ENCODE measurements at regions not wholly inside any gene's neighbourhood (a gene's known extent, or its start where the extent isn't known, plus 50 kb on each side); places are given as distances from the start of the nearest gene placed in this dataset.

DNA sequence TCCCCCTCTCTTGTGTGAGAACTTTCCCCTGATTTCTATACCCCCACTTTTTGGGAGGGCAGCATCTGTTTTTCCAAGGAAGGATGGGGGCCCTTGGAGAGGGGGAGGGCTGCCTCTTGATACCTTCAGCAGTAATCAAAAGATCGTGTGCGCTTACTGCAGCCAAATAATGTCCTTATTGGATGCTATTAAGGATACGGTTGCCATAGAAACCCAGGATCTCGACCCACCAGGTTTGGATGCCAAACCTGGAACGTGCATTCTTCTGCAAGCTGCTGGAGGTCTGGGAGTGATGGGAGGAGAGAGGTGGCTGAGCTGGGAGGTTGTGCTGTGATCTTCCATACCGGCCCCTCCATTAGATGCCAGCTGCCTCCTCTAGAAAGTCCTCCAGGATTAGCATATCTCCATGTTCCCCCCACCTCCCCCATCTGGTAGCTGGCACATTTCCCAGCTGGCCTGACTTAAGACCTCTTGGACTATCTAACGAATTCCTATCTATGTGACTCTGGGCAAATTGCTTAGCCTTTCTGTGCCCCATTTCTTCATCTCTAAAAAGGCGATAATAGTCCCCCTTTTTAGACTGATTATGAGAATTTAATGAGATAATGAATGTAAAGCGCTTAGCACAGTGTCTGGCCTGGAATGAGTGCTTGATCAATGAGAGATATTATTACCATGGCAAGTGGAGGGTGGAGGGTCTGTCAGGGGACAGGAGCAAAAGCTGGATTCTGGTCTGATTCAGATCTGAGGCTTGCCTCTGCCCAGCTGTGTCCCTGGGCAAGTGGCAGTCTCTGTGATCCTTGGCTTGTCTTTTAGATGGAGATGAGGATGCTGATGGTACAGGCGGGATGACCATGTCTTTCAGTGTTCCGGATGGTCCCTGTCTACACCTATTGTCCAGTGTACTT lies 78.5 kb upstream of the PCBD1 start:
- no peak for DNase-seq (ENCODE audit: low spot score)

DNA sequence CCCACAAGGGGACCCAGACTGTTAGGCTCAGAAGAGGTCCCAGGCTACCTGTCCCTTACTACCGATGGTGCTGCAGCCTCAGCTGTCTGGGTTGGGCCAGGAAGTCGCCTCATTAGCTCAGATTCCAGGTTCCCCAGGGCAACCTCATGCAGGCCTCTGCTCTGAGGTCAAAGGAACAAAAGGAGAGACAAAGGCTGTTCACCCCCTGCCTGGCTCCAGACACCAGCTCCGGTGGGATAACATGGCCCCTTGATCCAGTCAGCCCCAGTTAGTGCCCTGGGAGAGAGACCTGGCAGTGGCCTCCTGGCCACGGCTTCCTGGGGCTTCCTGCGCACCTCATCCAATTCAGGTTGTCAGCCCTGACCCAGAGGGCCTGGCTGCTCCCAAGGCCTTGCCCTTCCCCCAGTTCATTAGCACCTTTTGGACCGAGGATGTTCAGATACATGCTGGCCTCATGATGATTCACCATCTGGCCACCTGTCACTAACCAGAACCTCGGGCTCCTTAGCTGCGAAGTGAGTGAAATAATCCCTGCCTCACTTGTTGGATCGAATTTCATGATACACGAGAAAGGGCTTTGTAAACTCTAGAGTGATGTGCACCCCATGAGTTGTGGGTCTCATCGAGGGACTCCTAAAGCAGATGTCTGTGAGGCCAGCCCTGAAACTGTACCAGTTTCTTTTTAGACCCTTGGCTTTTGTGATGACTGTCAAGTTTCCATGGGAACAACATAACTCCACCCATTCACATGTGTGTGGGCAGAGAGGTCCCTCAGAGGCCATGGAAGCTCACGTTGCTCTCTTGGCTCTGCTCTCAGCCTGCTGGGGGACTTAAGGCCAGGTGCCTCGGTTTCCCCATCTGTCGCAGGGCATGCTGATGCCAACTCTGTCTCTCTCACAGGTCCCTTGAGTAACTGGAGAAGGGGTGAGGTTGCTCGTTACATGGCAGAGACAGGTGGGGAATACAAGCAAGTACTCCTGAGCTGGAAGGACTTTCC lies 79.5 kb upstream of the PCBD1 start:
- peak; percentile 60 for DNase-seq (ENCODE audit: low spot score)

DNA sequence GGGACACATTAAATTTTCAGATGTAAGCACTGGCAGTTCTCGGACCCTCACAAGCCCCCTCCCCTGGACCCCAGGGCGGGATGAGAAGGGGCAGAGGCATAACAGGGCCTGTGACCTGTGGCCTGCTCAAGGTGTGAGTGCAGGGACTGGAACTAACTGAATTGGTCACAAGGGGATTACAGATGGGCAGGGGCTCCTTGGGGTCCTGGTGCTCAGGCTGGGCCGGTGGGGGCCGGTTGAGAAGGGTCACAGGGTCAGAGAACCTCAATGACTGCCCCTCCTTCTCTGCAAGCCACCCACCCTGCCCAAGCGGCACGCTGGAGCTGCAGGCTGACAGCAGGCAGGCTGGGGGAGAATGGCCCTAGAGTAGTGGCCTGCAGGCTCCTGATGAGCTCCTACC lies 80.8 kb upstream of the PCBD1 start:
- peak; percentile 79 for DNase-seq (ENCODE audit: low spot score)

DNA sequence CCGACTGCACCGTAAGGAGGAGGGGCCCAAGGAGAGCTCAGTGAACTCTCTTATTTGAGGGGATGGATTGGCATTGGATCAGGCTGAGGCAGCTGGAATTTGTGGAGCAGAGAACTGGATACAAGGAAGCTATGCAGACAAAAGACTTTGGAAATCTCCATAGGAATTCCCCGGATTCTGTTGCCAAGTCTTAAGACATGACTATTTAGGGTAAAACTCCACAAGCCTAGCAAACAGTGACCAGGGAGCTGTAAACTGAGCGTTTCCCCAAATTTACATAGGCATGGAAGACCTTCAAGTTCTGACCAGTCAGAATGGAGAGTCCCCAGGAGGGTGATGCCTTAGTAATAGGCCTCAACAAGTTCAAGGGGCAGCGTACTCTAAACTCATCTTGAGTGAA lies 82.5 kb upstream of the PCBD1 start:
- DNase-seq (ENCODE audit: low spot score) = no peak

DNA sequence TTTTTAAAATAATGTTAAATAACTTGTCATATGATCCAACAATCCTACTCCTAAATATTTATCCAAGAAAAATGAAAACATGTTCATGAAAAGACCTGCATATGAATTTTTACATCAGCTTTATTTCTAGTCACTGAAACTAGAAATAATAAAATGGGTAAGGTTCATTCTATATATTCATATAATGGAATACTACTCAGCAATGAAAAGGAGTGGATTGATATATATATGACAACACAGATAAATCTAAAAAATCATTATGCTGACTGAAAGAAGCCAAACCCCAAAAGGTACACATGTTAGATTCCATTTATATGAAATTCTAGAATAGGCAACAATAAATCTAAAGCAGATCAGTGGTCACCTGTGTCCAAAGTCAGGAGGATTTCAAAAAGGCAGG lies 84.9 kb upstream of the PCBD1 start:
- DNase-seq (ENCODE audit: low spot score) = no peak

DNA sequence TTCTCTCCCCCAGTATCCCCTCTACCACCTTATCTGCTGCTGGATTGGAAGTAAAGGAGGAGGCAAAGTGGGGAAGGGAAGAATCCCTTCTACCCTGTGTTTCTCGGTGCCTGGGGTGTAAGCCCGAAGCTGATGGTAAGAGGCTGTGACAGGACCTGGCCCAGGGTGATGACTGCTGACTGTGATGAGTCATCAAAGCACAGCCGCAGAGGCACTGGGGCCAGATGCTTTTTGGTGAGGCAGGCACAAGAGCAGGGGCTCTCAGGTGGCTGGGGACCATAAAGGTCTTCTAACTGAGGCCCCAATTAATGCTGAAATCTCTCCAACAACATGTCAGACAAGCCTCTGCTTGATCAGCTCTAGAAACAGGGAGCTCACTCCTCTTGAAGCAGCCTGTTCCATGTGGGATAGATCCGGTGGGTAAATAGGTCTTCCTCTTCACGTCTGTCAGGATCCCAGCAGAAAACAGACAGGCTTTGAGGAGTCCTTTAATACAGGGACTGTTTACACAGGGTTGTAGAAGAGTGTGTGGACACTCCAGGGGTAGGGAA lies 86.1 kb upstream of the PCBD1 start:
- no peak for DNase-seq (ENCODE audit: low spot score)

DNA sequence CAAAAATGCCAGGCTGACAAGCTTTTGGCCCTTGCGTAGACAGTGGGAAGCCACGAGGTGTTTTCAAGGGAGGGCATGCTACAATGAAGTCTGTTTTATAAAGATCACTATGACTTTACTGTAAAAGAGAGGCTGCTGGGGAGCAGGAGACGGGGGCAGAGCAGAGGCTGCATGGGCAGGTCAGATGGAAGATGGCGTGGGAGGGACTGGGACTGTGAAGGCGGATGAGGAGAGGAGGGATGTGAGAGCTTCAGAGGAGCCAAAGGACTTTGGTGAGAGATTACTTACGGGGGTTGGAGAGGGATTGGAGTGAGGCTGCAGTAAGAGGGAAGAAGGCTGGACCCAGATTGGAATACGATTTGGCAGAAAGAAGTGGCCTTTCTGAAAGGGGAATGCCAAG lies 86.6 kb upstream of the PCBD1 start:
- DNase-seq (ENCODE audit: low spot score) = no peak

DNA sequence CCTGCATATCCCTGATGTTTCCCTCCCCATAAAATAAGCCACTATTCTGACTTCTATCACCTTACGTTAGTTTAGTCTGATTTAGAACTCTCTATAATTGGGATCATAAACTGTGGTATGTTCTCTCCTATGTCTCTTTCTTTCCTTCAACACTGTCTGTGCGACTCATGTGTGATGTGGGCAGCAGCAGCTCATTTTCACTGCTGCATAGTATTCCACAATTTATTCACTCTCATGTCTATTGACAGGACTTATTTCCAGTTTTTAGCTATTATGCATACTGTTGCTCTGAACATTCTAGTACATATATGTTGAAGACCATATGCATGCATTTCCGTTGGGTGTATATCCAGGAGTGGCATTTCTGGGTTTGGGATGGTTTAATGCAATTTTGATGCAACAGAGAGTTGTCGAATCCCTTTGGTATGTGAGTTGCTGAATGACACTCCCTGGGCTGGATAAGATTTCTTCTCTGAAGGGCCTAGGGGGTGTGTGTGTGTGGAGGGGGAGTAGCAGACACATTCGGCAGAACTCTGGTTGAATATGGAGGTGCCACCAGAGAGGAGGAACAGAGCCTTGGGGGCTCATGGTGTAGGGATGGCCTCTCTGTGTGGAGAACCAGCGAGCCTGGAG lies 87.8 kb upstream of the PCBD1 start:
- no peak for DNase-seq (ENCODE audit: low spot score)

DNA sequence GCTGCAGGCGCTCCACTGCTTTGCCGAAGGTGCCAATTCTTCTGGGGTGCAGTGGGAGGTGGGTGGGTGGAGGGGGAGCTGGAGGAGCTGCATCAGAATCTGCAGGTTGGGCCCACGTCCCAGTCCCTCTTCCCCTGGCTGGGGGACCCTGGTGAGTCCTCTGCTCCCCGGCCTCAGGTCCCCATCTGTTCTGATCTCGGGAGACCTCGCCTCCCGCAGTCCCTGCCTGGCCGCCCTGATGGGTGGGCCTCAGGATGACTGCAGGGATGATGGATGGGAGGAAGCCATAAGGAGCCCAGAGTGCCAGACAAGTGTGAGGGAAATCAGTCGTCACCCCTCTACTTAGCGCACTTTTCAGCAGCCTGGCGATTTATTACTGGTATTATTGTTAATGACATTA lies 89.3 kb upstream of the PCBD1 start:
- DNase-seq (ENCODE audit: low spot score) = no peak

DNA sequence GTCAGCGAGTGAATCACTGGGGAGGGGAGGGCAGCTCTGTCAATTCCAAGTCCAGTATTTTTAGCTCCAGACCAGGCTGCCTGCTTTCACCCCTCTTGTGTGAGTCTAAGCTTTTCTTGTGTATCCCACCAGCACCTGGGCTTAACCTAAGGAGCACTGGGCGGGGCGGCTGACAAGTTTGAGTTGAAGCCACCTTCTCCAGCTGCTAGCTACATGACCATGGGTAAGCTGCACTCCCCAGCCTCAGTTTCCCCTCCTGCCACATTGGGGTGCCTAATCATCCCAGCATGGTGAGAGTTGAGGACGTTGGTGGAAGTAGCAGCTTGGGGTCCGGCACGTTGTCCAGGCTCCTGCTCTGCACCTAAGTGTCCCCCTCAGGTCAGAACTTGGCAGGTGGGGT lies 89.8 kb upstream of the PCBD1 start:
- DNase-seq (ENCODE audit: low spot score) = no peak

DNA sequence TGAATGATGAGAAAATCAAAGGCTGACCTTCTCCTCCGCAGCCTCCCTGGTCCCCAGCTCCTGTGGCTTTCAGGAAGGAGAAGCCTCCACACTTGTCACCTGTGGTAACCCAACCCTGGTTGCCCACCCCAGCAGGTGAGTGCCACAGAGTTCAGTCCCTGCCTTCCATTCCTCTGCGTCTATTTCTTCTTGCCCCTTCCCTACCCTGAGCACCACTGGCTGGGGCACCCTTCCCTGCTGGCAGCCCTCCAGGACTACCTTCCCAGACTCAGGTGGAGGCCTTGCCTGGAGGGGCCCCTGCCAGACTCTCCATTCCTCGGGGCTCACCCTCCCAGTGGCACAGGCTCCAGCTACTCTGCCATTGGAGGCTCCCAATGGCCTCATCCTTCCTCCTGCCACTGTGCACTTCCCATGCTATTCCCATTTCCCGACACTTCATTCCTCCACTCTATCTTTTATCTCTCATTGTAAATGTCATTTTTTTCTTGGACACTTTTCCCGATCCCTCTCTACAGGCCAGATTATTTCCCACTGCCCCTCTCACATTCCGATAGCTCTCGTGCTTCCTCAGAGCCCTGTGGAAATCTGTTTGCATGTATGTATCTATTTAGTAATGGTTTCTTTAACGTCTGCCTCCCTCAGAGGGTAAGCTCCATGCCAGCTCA lies 90.6 kb upstream of the PCBD1 start:
- no peak for DNase-seq (ENCODE audit: low spot score)

DNA sequence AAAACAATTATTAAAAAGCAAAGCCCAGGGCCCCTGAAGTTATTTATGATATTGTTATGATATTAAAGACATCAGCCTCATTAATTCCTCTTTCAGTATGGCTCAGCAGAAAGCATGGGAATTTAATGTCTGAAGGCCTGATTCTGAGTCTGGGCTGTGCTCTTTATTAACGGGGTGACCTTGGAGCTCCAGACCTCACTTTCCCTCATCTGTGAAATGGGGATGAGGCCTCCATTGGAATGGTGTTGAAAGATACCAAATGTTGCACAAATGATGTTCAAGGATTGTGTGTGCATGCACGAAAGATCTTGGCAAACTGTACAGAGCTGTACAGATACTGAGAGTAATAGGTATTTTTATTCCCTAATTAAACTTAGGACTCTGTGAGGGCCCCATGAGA lies 92.3 kb upstream of the PCBD1 start:
- no peak for DNase-seq (ENCODE audit: low spot score)

DNA sequence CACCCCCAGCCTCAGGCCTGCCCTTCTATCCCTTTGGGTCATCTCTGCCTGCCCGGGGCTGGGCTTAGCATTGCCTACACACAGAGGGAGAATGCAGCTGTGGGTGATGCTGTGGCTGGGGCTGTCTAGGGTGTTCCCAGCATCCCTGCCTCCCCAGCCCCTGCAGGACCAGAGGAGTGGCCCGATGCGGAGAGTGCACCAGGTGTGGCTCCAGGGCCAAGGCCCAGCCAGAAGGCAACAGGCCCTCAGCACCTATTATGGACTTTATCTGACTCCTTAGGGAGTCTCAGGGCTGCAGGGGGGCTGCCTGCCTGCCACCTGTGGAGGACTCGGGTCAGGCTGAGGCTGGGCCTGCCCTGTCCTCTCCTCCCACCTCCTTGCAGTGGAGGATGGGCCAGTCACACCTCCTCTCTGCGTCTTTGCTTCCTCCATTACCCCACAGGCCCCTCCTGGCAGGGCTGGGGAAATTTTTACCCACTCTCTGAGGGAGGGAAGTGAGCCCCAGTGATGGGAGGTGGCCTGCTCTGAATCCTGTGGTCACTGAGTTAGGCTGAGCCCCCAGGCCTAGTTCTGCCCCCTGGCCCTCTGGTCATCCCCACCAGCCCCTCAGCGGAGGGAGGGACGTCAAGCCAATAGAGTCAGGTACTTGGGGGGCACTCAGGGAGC lies 92.9 kb upstream of the PCBD1 start:
- no peak for DNase-seq (ENCODE audit: low spot score)

DNA sequence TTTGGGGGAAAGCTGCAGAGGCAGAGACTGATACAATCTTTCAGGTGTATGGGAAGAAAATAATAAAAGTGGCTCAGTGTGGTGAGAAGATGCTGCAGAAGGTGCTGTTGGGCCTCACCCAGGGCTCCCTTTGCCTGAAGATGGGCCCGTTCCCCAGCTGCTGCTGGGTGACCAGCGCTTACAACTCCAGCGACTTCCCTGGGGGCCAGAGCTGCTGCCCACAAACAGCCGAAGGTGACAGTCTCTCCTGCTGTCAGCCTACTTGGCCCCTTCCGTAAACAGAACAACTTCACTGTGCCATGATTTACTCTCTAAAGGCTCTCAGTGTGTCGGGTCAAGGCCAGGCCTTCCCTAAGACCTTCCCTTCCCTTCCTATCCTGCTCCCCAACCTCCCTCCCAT lies 93.6 kb upstream of the PCBD1 start:
- DNase-seq (ENCODE audit: low spot score) = no peak

DNA sequence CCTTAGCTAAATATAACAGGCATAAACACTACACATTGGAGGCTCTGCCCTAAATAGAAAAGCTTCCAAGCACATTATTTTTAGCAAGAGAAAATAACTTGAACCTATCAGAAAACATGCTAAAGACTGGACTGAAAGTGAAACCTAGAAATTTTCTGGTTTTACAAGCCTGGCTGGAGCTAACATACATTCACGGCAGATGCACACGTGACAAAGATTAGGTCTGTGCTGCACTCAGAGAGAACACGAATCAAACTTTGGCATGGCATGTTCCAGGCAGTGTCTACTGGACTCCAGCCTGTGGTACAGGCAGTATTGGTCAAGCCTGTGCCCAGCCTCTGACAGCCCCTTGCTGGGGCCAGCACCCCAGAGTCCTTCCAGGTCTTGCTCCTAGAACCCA lies 94.1 kb upstream of the PCBD1 start:
- no peak for DNase-seq (ENCODE audit: low spot score)

DNA sequence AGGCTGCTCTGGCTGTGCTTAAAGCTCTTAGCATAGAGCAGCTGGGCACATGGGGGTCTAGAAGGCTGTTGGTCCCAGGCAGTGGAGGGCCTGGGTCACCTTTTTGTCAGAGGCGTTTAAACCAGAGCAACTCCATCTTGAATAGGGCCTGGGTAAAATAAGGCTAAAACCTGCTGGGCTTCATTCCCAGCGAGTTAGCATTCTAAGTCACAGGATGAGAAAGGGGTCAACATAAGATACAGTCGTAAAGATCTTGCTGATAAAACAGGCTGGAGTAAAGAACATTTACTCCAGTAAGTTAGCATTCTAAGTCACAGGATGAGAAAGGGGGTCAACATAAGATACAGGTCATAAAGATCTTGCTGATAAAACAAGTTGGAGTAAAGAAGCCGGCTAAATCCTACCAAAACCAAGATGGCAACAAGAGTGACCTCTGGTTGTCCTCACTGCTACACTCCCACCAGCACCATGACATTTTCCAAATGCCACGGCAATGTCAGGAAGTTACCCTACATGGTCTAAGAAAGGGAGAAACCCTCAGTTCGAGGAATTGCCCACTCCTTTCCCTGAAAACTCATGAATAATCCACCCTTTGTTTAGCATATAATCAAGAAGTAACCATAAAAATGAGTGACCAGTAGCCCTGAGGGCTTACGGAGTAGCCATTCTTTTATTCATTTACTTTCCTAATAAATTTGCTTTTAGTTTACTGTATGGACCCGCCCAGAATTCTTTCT lies 96.8 kb upstream of the PCBD1 start:
- no peak for DNase-seq (ENCODE audit: low spot score)

DNA sequence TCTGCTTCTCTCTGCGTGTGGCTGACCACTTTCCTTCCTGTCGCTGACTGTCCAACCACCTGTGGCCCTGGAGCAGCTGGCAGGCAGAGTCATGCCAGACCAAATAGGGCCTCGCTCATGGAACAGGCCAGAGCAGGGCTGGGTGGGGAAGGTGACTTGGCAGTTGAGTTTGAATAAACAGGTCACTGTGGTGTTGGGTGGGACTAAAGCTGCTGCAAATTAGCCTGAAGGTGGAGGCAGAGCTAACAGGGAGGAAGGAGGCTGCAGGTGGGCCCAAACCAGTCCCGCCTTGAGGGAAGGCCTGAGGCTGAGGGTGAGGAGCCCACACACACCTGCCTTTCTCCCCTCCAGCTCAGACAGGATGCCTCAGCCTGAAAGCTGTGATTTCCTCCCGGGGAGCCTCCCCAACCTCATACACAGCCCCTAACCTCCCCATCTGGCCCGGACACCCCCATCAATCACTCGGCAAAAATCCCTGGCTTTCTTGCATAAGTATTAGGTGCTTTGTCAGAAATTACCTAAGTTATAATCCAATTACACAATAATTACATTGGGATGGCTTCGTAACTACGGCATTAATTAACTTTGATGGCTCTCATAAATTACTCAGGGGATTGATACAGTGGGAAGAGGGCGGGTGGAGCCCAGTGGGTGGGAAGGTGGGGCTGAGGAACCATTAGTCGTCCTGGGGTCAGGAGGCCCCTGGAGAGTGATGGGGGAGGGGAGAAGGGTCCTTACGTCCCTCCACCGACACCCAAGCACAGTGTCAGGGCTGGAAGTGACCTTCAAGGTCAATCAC lies 97.7 kb upstream of the PCBD1 start:
- no peak for DNase-seq (ENCODE audit: low spot score)

DNA sequence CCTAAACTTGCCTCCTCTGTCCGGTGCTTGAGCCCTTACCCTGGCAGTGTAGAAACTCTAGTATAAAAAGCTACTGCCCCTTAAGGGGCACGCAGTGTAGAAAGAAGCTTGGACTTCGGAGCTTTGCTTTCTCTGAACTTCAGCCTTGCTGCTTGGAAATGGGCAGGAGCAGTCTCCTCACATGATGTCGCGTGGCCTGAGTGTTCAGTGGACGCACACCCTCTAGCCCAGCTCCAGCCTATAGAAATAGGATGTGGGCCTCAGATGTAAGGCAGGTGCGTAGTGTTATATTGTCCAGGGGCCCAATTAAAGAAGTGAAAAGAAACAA lies 98.2 kb upstream of the PCBD1 start:
- DNase-seq (ENCODE audit: low spot score) = no peak

DNA sequence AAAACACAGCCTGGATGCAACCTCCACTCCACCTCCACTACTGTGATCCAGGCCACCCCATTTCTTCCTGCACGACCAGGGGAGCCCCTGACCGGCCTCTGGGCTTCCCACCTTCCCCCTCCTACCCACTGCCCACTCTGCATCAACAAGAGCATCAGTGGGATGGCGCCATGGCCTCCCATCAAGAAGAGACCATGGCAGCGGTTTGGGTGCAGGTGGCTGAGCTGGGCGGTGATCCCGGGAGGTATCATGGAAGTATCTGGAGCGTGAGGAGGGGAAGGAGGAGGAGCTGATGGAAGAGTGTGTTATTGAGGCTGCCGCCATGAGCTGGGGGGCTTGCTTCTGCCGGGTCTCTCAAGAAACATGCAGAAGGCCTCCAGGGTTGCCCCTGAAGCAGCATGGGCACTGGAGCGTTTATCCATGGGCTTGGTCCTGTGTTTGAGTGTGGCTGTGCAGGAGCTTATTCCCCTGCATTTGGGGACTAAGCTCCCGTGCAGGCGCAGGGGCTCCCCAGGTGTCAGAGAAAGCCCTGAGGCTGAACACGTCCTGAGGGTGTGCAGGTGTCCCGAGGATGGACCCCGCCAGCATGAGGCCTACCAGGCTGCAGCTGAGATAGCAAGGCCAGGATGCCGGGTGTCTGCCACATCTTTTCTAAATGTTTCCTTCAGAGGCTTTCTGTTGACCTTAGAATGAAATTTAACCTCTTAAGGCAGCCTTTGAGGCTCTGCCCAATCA lies 99.2 kb upstream of the PCBD1 start:
- no peak for DNase-seq (ENCODE audit: low spot score)

Measured in ecto neural progenitor cell (in vitro differentiated cells).